Stimulated activated CD8-positive, alpha-beta memory T cell treated with anti-CD3 and anti-CD28 coated beads, Interleukin-15, amount 100 ng/mL, for 1 hour (primary cell): ENCODE measurements at regions not wholly inside any gene's neighbourhood (a gene's known extent, or its start where the extent isn't known, plus 50 kb on each side); places are given as distances from the start of the nearest gene placed in this dataset.

Experiments used
- DNase-seq: peaks from one replicate; pipeline ENCODE4 v3.0.0-alpha.2; 2020; ENCODE audit warnings: low read depth

DNA sequence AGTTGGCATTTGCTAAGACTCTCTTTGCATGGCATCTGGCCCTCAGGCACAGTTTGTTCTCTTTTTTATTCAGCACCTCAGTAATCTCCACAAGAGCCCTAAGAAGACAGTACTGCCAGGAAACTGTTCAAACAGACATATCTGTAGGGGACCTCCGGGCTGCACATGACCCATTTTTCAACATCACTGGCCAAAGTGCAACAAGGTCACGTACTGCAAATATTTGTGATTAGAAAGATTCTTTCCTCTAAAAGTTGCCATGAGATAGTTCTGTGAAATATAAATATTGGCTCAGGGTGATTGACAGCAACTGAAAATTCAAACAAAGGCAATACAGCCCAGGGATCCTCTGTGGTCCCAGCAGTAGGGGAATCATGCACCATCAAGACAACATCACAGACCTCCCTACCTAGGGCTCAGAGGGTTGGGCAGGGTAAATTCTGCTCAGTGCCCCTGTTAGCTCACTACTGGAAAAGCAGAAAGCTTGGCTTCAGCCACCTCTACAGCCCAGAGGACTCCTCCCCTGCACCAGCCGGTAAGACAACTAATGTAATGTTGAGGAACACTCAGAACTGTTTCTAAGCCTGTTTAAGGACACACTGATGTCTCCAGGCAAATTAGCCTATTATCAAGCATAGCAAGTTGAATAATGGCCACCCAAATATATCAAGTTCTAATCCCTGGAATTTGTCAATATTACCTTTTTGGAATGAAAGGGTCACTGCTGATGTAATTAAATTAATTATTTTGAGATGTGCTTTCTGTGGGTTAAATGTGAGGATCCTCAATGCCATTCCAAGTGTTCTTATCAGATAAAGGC lies 117.4 kb upstream of the LPP start:
- no peak for DNase-seq

DNA sequence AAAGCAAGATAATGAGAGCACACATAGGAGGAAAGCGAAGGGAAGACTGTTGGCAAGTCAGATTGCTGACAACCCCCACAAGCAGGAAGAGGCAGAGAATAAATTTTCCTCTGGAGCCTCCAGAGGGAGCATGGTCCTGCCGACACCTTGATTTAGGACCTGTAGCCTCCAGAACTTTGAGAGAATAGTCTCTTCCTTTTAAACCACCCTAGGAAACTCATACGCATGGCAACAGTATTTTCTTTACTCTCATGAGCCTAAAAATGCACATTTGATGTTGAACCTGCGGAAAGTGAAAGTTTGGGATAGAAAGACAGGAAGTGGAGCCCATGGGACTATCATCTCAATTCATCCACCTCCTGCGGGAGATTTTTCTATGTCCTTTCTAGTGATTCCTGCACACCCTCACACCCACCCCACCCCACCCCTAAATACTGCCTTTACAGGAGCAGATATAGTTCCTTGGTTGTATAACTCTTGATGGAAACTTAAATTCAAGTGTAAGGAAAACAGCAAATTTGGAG lies 116.7 kb upstream of the LPP start:
- DNase-seq: no peak

DNA sequence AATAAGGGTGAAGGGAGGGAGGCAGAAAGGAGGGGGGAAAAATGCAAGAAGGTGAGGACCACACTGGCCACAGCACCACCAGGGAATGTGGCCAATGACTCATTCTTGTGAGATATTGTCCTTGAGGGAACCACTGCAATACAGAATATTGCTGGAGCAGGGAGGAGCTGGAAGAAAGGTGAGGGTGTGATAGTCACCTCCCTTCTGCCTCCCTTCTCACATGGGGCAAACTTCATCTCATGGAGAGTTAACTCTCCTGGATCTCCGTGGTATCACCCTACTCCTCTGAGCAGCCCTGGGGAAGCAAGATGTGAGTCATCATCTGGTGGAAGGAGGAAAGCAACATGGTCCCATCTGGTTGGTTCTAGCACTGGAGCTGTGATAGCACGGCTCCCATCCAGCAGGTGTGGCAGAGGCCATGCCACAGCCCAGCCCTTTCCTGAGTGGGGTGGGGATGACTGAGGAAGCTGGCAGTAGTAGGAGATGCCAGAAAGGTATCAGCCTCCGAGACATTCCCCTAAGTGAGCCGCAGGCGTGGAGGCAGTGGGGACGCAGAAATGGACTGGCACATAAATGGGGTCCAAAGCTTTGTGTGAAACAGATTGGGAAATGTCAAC lies 115.9 kb upstream of the LPP start:
- DNase-seq: no peak

DNA sequence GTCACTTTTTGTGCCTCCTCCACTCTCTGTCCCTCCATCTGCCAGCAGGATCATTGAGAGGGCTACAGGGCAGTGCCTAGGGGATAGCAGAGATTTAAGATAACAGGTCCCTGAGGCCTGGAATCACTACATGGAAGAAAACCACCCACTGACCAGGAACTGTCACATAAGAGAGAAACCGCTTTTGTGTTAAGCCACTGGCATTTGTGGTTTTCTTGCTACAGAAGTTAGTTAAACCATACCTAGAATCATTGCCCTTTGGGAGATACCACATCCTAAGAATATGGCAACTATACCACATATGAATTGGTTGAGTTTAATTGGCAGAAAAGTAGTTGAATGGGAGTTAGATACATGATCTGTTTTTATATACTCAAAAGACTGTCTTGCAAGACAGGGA lies 112.8 kb upstream of the LPP start:
- DNase-seq: no peak

DNA sequence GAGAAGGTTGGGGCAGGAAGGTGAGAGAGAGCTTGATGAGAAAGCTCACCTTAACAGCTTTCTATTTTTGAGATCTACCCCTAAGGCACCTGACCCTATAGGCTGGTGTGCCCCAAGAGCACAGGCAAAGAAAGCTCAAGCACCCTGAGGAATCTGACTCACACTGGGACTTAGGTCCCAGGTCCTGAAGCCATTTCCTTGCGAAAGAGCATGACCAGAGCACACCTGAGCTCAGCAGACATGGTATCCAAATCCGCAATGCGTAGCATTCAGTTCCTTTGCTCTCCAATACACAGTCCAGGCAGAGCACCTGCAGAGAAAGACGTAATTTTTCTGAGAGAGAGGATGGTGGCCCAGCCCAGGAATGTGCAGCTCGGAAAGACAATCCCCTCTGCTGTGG lies 112.1 kb upstream of the LPP start:
- DNase-seq: no peak

DNA sequence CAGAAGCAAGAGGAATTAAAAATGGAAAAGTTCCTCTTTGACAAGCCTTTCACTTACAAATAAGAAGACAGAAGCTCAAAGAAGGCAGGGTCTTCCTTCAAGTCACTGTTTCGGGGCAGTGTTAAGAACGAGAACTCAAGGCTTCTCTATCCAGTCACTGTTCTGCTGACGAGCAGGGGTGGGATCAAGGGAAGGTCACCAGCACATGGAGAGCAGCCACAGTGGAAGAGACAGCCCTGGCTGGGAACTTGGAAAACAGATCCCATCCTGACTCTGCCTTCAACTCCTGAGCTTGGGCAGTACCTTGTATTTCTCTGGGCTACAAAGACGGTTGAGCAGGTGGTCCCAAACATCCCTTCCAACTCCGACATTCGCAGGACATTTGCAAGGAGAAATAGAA lies 111.5 kb upstream of the LPP start:
- DNase-seq: no peak

DNA sequence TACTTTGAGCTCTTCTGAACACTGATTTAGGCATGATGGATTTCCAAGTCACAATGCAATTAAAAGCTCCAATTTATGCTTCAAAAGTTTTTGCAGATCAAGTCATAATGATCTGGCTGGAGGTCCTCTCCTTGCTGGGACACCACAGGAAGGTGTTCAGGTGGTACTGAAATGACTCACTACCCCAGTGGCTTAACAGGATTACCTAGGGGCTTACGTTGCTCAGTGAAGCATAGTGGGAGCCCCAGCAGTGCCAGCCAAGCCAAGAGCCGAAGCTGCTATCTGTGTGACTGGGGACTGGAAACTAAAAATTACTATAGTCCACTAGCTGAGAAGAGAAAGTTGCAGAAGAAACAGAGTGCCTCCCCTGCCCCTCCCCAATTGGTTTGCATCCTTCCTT lies 110.1 kb upstream of the LPP start:
- no peak for DNase-seq

DNA sequence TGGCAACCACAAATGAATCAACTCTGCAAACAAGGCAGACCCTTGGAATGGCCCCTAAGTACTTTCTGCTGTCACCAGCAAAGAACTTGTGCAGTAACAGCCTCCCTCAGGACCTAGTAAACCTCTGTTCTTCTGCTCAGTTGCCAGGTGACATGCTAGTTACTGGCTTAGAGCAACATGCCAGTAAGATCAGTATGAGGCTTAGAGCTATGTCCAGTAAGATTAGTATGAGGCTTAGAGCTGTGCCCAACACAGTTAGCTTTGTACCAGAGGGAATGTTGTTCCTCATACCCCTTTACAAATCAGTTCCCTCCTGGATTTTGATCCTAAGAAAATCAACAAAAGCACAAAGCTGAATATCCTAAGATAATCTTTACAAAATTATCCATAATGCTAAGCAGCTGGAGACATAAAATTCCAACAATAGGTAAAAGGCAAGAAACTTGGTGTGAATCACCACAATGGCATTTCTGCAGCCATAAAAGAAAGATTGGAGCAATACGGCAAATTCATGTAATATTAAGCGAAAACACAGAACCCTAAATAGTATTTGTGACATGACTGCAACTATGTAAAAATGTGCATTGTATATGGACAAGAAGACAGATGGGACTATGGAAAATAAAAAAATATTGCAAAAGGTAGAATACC lies 107.3 kb upstream of the LPP start:
- DNase-seq: no peak

DNA sequence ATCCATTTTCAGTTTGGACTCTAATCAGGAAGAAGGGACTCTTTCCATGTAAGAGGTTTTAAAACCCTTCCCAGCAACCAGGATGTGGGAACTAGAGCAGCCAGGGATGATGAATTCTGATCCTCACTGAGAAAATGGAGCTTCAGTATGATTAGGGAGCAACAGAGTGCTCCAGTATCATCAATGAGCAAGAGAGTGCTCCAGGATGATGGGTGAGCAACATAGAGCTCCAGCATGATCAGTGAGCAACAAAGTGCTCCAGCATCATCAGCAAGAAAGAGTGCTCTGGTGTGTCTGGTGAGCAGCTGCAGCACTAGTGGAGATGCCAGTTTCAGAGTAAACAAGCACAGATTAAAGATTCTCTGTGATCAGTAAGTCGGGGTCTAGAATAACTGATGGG lies 106.4 kb upstream of the LPP start:
- DNase-seq: no peak

DNA sequence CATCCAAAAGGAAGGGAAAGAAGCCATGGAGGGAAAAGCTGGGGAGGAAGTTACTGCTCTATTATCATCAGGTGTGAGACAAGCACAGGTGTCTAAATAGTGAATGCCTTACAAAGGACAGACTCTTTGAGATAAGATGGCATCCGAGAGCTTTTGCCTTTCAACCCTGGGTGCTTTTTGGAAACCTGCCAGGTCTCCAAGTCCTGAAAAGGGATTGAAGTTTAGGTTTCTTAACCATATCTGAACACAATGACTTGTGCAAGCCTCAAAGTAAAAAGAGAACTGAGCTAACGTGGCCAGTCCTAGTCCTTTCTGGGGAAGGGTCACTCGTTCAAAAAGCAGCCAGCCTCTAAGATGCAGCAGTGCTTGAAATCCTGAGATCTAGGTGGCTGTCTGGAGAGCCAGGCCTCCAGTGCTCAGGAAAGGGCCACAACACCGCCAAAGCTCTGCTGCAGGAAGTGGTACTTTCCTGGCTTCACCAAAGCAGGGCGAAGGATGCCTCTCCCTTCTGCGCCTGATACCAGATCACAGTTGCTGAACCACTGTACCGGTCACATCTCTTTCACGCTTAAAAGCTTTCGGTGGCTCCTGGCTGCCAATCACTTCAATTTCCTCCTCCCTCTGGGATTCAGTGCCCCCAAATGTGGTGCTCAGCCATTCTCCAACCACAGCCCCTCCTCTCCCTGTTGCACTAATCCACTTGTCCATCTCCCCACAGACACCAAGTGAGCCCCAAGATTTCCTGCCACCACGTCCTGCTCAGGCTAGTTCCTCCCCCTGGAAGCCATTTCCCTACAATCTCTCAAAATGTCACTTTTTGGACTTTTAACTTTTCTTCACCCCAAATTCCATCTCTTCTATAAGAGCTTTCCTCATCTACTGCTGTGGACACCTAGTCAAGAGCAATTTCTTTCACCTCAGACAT lies 104.1 kb upstream of the LPP start:
- DNase-seq: no peak

DNA sequence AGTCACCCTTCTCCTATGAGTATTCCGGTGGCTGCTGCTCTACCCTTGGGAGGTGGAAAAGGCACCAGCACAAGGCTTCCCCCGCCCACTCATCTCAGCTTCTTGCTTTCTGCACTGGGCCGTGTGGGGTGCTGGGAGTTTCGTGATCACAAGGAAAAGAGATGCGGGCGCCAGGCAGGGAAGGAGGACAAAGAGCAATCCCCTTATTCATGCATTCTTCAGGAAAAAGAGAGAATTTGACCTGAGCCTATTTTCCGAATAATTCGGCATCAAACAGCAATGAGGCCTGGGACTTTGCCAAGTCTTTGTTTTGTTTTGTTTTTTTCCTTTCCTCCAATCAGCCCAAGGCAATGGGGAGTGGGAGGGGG lies 102.2 kb upstream of the LPP start:
- no peak for DNase-seq

DNA sequence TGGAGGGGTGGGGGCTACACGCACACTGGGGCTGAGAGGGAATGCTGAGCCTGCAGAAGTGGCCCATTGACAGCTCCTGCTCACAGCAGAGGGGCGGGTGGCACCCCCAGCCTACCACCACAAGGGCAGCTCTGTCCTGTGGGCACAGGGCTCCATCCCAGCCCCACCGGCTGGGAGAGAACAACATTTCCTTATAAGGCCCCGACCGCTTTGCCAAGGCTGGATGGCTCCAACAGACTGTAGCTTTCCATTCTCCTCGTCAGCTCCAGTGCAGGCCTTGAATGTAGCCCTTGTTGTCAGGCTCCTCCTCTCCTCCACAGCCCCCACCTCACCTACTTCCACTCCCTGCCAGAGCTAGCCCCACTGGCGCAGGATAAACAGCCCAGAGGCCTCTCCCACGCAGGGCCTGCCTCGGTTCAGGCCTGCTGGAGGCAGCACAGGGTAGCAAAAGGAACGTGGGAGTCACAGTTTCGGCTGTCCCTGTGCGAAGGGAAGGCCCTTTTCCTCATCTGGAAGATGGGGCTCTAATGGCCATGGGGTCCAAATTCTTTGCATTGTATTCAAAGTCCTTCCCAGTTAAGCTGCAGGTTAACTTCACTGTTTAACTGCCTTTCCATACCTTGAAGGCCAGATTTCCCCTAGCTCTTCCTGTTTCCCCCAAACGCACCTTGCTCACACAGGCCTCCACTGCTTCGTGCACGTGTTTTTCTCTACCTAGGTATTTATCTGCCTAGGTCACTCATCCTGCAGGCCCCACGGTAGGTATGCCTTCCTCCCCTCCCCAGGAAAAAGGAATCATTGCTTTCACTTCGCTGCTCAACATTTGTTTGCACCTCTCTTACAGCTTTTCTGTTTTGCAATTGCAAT lies 101.6 kb upstream of the LPP start:
- DNase-seq: no peak

DNA sequence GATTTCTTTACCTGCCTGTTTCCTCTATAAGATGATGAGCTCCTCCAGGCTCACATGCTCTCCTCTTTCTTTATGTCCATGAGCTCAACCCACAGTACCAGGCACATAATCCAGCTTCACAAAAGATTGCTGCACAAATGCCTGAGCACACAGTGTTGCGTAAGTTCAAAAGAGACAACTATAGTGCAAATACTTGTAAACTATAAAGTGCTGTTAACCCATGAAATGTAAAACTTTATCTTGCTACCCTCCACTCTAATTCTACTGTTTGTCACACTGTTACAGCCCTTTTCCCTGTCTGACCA lies 101.0 kb upstream of the LPP start:
- DNase-seq: no peak

DNA sequence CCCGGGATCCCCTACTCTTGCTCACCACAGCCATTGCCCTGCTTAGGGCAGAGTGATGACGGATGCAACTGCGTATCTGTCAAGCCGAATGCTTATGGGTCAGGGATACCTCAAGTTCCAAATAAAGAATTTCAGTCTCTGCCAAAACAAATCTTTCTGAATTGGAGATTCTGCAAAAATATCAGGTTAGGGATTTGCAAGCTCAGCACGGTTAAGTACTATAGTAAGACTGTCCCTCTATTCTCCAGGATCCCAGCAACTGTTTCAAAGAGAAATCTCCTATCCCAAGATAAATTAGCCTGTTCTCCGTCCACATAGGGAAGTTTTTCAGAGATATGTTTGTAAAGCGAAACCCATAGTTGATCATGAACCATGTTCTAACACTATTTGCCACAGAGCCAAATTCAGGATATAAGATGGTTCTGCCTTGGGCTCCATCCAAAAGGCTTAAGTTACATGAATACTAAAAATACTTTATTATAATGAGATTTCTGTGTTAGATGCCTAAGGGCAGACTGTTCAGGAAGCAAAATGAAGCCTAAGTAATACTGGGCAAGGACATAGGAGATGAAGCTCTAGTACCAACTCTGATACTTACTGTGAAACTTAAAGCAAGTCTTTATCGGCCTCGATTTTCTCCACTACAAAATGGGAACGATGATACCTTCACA lies 100.1 kb upstream of the LPP start:
- no peak for DNase-seq

DNA sequence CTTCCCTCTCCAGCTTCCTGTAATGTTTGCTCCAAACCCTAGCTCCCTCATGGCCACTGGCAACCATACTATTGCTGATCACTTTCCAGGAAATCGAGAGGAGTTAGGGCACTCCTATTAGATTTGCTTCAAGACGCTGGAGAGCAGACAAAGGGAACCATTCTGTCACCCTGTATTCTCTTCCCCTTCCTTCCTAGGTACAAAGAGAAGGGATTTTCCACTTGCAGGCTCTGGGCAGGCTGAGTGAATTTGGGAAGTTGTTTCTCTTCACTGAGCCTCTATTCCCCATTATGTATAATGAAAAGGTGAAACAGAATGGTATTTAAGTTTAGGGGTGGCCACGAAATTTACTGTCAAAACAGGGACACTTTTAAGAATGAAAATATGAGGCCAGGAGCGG lies 99.4 kb upstream of the LPP start:
- no peak for DNase-seq

DNA sequence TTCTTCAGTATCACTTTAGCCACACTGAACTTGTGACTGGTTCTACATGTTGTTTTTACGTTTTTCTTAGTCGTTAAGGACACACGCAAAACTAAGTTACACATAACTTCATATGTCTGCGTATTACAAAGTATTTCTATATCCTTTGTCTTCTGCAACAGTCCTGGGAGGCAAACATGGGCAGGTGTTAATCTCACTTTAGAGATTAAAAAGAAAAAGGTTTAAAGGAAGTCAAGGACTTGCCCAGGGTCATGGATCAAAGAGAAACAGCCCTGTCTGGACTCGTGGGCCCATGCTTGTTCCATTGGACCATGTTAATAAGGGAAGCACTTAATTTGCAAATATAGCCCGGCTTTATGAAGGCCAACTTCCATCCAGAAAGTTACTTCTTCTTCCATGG lies 98.6 kb upstream of the LPP start:
- DNase-seq: no peak

DNA sequence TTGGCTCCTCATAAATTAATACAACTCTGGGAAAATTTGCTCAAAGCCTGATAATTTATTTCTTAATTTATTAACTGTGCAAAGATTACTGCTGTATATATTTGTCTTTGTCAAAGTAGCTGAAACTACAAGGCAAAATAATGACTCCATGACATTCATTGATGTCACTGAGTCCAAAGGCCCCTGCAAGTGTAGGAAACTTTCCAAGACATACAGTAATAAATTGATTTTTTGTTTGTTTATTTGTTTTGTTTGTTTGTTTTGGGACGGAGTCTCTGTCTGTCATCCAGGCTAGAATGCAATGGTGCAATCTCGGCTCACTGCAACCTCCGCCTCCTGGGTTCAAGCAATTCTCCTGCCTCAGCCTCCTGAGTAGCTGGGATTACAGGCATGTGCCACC lies 96.8 kb upstream of the LPP start:
- no peak for DNase-seq

DNA sequence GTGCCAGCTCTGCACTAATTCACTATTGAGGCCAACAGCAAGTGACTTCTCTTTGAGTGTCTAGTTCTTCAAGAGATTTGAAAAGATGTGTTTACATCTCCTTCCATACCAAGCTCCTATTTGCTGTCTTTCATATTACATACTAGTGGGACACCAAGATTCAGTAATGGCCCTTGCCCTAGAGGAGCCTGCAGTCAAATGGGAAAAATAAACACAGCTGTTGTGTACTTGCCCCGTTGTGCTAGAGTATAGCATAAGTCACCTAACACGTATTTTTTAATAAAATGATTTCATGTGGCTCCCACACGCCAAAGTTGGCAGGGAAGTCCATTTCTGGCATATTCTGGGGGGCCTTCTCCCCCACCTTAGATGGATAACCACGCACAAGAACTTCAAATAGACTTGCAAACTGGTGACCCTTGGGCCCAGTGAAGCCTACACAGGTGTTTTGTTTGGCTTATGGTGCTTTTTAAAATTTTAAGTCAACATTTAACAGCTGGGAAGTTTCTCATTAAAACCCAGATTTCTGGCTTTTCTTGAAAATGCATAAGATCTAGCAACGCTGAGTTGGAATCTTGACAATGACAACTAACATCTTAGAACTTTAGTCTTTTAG lies 95.3 kb upstream of the LPP start:
- DNase-seq: no peak

DNA sequence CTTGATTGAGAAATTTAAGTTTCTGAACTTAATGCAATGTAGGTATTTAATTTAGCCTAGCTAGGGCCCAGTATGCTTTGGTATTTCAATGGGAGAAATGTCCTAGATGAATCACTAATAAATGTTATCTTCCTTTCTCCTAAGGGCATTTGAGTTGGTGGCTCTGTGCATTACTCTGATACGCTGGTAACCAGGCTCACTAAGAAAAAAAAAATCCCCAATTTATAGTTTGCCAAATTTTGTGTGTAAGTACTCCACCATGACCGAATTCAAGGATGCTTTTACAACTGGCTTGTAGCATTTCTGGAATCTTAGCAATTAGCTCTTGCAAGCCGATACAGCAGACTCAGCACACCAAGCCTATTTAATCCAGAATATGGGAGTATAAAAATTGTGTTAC lies 94.6 kb upstream of the LPP start:
- DNase-seq: no peak

DNA sequence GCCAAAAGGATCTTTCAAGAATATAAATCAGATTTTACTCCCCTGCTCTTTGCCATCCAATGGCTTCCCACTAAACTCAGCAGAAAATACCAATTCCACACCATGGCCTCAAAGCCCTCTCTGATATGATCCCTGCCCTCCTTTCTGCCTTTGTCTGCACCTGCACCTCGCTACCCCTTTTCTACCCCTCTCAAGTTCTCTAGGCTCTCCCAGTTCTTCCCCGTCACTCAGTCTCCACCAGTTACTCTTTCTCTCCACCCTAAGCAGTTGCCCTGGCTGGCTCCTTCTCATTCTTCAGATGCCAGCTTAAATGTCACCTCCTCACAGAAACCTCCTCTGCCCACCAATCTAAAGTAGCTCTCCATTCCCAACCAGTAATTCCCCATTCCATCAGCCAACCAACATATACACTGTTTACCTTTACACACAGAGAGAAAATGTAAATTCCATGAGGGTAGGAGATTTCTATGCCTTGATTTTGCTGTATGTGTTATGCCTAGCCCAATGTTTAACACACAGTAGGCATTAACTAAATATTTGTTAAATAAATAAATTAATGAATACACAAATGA lies 93.6 kb upstream of the LPP start:
- no peak for DNase-seq
